SU-DHL-6 (cell line): ENCODE measurements at regions not wholly inside any gene's neighbourhood (a gene's known extent, or its start where the extent isn't known, plus 50 kb on each side); places are given as distances from the start of the nearest gene placed in this dataset.

ENCODE experiments used
- H2AFZ ChIP-seq: fragments of 200-600 bp; sonication (generic); 2 replicates; pipeline ENCODE4 v1.6.1; 2014; ENCODE audit warnings: low read depth, mild to moderate bottlenecking, moderate library complexity, mixed read lengths, antibody characterized with exemption, low read length; ENCODE audit not compliant: severe bottlenecking
- H3F3A ChIP-seq: fragments of 200-600 bp; shearing (Covaris generic); 2 replicates; pipeline ENCODE4 v1.6.0; 2016; ENCODE audit warnings: antibody characterized with exemption, mild to moderate bottlenecking; ENCODE audit not compliant: insufficient read depth
- H3K27ac ChIP-seq: fragments of 200-600 bp; sonication (generic); 2 replicates; pipeline ENCODE4 v1.5.1; 2016; ENCODE audit warnings: low read depth, mild to moderate bottlenecking, low read length, moderate library complexity, mixed read lengths
- H3K27me3 ChIP-seq: fragments of 200-600 bp; sonication (generic), shearing (Covaris generic); 2 replicates; pipeline ENCODE4 v1.6.0; 2014; ENCODE audit warnings: mild to moderate bottlenecking, low read length
- H3K36me3 ChIP-seq: fragments of 200-600 bp; sonication (generic); 2 replicates; pipeline ENCODE4 v1.6.1; 2014; ENCODE audit warnings: mild to moderate bottlenecking, low read length, mixed read lengths
- H3K4me2 ChIP-seq: fragments of 300-600, 200-600 bp; shearing (Covaris generic), sonication (generic); 2 replicates; pipeline ENCODE4 v1.6.0; 2014; ENCODE audit warnings: low read length, low read depth, mild to moderate bottlenecking; ENCODE audit not compliant: poor library complexity, severe bottlenecking
- H3K4me3 ChIP-seq: fragments of 200-600 bp; sonication (generic); 2 replicates; pipeline ENCODE4 v1.5.1; 2014; ENCODE audit warnings: antibody characterized with exemption, low read length, mild to moderate bottlenecking, mixed read lengths; ENCODE audit not compliant: insufficient read depth, poor library complexity, severe bottlenecking
- H3K79me2 ChIP-seq: fragments of 200-600 bp; sonication (generic); 2 replicates; pipeline ENCODE4 v1.6.1; 2014; ENCODE audit warnings: mild to moderate bottlenecking, low read length, moderate library complexity; ENCODE audit not compliant: insufficient read depth
- H3K9ac ChIP-seq: fragments of 200-600 bp; sonication (generic); 2 replicates; pipeline ENCODE4 v1.7.0; 2014; ENCODE audit warnings: mild to moderate bottlenecking, low read length
- H3K9me2 ChIP-seq: fragments of 200-600 bp; sonication (generic); replicated peaks from 2 replicates; pipeline ENCODE4 v1.6.1; 2014; ENCODE audit warnings: low read length; ENCODE audit not compliant: insufficient read depth
- H3K9me3 ChIP-seq: fragments of 200-600 bp; sonication (generic); 2 replicates; pipeline ENCODE4 v1.6.1; 2014; ENCODE audit warnings: low read length, mixed read lengths; ENCODE audit not compliant: insufficient read depth
- H4K20me1 ChIP-seq: fragments of 200-600 bp; sonication (generic); 2 replicates; pipeline ENCODE4 v1.6.1; 2014; ENCODE audit warnings: low read depth, mild to moderate bottlenecking, antibody characterized with exemption, low read length, moderate library complexity, mixed read lengths
- CTCF ChIP-seq: fragments of 200-600 bp; sonication (generic); IDR thresholded peaks from one replicate; pipeline ENCODE4 v1.5.1; 2017; ENCODE audit warnings: antibody characterized with exemption, mild to moderate bottlenecking, low read length, moderate library complexity; ENCODE audit not compliant: insufficient read depth, poor library complexity, severe bottlenecking
- EZH2phosphoT487 ChIP-seq: fragments of 200-600 bp; sonication (generic), shearing (Covaris generic); conservative IDR thresholded peaks from 2 replicates; pipeline ENCODE4 v1.6.1; 2018; ENCODE audit warnings: mild to moderate bottlenecking, antibody characterized with exemption, low read length, moderate library complexity, mixed read lengths

GRCh38 chr1:228922722-228923376, 187.6 kb downstream of the RHOU start:
- Histone ChIP-seq H2AFZ (no peak overlapping the region), H3K27ac (no peak overlapping the region), H3K4me3 (no peak overlapping the region), H3K9me3 (no peaks in the 10 kb centered on the region), H3F3A (no peaks in the 10 kb centered on the region), H4K20me1 (no peaks in the 10 kb centered on the region), H3K27me3 (no peaks in the 10 kb centered on the region), H3K36me3 (no peaks in the 10 kb centered on the region), H3K4me2 (no peak overlapping the region), H3K9ac (no peak overlapping the region), H3K9me2 (no peaks in the 10 kb centered on the region), H3K79me2 (no peaks in the 10 kb centered on the region)
- TF ChIP-seq CTCF (no peak), EZH2phosphoT487 (no peak)

GRCh38 chr1:228923973-228924686, 188.9 kb downstream of the RHOU start:
- Histone ChIP-seq H3K9me2 (no peaks in the 10 kb centered on the region), H3K4me3 (no peak overlapping the region), H2AFZ (no peak overlapping the region), H3K9me3 (no peaks in the 10 kb centered on the region), H3K27me3 (no peaks in the 10 kb centered on the region), H3K4me2 (no peak overlapping the region), H3K9ac (no peak overlapping the region), H3K27ac (no peak overlapping the region), H3K36me3 (no peaks in the 10 kb centered on the region), H3K79me2 (no peaks in the 10 kb centered on the region), H4K20me1 (no peaks in the 10 kb centered on the region), H3F3A (no peaks in the 10 kb centered on the region)
- TF ChIP-seq CTCF (no peak), EZH2phosphoT487 (no peak)

- Histone ChIP-seq H3K27me3 (no peaks in the 10 kb centered on the region; the same call in 1 of the 2 replicates), H3K9me2 (no peaks in the 10 kb centered on the region), H3K27ac (no peak overlapping the region), H3K36me3 (no peaks in the 10 kb centered on the region), H3K4me2 (no peak overlapping the region), H3K4me3 (no peak overlapping the region), H3K9ac (no peak overlapping the region), H3F3A (no peaks in the 10 kb centered on the region), H4K20me1 (no peaks in the 10 kb centered on the region), H3K9me3 (peaks cover 7% of the 10 kb centered on the region; the same call in 1 of the 2 replicates), H2AFZ (no peak overlapping the region), H3K79me2 (no peaks in the 10 kb centered on the region)
- no peak for TF ChIP-seq CTCF
- TF ChIP-seq EZH2phosphoT487: no peak
Observed at GRCh38 chr1:228925691-228926090, 190.4 kb downstream of the RHOU start.
